Suppressor macrophage treated with lipopolysaccharide for 1 hour (primary cell): ENCODE measurements at regions not wholly inside any gene's neighbourhood (a gene's known extent, or its start where the extent isn't known, plus 50 kb on each side); places are given as distances from the start of the nearest gene placed in this dataset.
"Not testable (repeated sequence)": the region's sequence is repeated elsewhere in the genome, so short reads cannot be mapped to it uniquely, and the experiment has no call there.

Source experiments
- DNase-seq, 3 donors: peaks; one replicate each; pipeline ENCODE4 v3.0.0-alpha.2; 2020 to 2022

DNA sequence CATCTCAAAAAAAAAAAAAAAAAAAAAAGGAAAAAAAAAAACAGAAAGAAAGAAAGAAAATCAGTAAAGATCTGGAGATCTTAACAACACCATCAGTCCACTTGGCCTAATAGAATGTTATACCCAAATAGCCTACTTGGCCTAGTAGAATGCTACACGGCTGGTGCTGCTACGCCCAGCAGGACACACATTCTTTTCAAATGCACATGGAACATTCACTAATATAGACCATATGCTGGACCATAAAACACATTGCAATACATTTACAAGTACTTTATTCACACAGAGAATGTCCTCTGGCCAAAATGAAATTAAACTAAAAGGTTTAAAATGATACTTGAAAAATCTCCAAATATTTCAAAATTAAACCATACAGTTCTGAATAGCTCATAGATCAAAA lies 80.0 kb upstream of the TNFAIP3 start:
- DNase-seq = no peak

DNA sequence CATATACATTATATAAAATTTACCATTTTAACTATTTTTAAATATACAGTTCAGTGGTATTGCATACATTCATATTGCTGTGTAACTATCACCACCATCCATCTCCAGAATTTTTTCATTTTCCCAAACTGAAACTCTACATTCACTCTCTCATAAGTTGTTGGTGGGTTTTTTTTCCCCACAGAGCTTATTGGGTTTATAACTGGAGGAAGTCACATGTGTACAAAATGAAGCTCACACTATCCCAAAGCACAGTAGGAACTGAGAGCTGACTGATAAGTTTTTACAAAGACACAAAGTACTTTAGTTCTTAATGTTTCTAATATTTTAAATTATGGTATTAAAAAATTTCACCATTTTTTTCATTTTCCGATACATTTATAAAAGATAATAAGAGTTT lies 78.8 kb upstream of the TNFAIP3 start:
- no peak for DNase-seq

DNA sequence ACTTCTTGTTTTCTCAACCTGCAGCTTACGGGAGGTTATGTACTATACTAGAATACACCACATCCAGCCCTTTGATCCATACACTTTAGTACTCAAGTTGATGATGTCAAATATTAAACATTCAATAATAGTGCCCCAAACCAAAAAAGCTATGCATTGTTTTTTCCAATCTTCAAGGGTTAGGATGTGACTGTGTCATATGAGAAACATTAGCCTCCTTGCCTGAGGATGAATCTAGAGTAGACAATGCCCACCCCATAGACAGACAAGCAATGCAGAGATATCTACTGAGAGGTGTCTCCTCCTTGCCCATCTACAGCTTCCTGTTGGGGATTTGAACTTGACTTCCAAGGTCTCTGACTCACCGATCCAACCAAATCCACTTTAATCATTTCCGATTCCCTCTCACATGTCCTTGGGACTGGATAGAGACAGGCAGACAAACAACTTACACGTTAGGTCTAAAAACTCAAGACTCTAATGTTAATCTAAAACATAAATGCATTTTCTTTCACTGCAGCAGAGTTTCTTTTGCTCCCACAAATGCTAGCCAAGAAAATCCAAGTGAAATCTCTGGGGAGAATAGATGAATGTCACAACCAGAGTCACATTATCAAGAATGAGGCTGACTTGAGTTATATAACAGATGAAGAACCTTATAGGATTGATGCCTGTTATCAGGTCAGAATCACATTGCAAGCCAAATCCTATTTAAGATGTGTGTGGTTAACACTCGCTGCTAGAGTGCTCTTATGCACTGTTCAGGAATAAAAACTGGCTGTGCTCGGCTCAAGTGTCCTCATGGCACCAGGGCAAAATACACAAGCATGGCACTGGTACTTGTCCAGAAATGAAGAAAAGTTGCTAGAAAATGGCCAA lies 75.5 kb upstream of the TNFAIP3 start:
- DNase-seq = no peak

DNA sequence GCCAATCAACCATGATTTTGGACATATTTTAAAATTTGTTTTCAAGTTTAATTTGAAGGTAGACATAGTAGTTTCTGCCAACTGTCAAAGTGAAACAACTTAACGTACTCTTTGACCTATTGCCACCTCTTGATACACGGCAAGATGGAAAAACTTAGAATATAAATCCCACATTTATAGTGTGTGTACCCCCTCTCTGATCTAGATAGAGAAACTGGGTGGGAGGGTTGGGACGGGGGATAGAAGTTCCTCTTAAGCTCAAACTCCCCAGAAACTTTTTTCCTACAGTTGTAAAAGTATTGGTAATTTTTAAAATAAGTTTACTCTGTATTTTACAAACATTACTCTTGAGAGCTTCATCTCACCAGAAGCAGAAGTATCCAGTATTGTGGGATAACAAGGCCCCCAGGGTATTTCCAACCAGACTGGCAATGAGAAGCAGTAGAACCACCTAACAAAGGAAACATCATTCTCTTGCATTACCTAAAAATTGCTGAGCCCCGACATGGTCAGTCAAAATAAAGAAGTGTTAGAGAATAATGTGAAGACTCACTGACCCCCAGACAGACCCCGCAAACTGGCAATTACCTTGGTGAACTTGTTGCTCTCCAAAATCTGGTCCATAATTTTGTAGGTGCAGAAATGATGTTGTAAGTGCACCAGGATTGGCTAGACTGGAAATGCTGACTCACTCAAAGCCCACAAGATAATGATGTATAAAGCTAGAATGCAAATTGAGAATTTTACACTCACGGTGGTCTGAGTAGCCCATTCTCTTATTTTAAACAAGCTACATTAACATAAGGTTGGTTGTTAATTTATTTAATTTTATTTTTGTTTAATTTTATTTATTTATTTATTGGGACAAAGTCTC lies 74.7 kb upstream of the TNFAIP3 start:
- peak; percentile 62 to 71 (median 64) for DNase-seq

DNA sequence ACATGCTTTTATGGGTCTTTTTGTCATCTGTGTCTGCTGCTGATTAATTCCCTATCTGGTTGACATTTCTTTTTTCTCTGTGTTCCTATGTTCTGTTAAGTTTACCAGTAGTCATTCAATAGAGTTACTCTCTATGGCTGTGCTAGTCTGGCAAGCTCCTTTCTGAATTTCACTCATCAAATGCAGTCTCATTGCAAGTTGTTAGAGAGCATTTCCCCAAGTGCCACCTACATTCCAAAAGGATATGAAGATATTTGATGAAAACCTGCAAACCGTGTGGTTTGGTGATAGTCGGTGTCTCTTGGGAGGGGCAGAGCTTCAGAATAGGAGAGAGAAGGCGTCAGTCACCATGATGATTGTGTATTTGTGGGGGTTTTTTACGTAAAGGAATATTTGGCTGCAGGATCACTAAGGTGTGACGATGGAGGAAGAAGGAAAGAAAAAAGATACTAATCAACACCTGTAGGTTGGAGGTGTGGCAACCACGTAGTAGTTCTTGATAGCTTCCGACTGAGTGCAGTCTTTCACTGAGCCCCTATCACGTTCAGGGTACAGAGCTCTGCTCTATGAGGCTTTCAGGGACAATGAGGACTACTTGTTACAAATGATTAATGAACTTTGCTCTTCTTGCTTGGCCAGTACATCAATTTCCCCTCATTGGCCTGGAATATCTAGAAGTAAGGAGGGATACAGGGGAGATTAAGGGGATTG lies 73.1 kb upstream of the TNFAIP3 start:
- DNase-seq = no peak

DNA sequence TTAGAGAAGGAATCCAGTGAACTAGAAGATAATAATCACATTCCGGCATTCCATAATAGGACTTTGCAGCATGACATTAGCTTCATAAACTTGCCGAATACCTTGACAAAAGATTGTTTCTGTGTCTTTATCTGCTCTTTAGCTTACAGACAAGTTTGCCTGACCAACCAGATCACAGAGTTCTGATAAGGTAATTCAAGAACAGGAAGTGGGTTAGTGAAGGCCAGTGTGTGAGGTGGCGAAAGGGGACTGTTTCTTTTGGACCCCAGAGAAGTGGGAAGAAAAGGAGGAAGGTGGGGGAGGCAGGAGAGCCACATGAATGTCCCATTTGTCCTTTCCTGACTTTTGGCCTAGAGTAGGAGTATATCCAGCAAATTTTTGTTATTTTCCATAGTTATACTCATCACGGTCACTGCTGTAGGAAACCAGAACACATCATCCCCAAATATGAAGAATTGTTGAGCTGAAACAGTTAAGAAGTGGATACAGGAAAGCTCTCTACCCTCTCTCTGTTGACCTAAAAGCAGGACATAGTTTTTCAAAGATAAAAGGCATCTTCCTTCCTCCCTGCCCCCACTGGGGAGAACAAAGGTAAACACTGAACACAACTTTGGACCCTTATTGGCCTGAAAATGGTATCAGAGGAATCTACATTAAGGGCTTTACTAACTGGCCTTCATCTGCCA lies 72.4 kb upstream of the TNFAIP3 start:
- peak; percentile 55 to 62 (median 58) for DNase-seq

DNA sequence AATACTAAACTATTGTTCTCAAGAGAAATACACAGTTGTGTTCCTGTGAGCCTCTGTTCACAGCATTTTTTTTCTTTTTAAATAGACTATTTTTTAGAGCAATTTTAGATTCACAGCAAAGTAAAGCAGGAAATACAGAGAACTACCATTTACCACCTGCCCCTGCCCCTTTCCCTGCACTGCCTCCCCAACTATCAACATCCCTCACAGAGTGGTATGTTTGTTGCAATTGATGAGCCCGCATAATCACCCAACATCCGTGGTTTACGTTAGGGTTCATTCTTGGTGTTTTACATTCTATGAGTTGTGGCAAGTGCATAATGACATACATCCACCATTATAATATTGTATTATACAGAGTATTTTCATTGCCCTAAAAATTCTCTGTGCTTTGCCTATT lies 71.6 kb upstream of the TNFAIP3 start:
- DNase-seq = no peak

DNA sequence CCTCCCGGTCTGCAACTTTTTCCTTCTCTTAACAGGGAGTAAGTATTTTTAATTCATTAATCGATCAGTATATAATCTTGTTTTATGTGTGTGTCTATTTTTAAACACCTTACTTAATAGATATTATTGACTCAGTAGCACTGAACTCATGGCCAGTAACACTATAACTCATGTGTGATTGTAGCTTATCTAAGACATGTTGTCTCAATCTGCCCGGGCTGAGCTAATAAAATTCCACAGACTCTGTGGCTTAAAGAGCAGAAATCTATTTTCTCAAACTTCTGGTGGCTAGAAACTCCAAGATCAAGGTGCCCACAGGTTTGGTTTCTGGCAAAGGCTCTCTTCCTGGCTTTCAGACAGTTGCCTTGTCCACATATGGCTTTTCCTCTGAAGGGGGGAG lies 68.8 kb upstream of the TNFAIP3 start:
- no peak for DNase-seq

DNA sequence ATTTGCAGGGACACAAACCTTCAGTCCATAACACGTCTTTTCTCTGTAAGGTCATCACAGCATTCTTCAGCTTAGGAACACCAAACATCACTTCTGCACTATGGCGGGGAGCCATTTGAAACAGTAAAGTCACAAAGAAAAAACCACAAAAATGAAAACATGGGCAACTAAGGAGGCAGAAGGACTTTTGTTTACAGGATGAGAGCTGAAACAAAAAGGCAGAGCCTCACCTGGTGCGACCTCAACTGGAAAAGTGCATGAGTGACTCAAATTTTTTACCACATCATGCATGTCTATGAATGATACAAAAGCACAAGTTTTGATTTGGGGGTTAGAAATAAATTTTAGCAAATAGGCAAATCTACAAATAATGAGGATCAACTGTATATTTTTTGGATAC lies 68.2 kb upstream of the TNFAIP3 start:
- DNase-seq = no peak

DNA sequence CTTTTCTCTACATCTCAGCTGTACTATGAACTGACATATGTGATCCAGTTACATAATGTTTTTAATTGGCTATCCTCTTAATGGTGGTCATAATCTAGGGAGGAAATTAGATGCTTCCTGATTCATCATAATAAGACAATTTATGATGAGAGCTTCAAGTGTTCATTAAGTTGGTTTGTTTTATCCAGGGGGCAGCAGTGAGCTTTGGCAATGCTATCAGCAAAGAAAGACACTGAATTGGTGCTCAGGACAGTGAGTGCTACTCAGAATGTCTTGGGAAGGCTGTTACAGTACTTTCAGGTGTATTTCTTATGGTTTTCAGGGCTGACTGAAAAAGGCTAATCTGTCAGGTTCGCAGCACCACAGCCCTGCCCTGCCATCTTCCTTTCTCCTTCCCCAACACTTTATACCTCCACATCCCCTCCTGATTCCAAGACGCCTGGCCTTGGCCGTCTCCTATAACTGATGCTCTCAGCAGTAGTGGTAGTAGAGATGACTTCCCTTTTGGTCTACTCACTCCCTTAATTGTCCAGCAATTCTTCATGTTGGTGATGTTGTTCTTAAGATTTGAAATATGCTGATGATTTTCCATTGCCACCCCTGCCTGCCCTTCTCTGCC lies 67.0 kb upstream of the TNFAIP3 start:
- DNase-seq = peak; percentile 77 to 85 (median 83)

DNA sequence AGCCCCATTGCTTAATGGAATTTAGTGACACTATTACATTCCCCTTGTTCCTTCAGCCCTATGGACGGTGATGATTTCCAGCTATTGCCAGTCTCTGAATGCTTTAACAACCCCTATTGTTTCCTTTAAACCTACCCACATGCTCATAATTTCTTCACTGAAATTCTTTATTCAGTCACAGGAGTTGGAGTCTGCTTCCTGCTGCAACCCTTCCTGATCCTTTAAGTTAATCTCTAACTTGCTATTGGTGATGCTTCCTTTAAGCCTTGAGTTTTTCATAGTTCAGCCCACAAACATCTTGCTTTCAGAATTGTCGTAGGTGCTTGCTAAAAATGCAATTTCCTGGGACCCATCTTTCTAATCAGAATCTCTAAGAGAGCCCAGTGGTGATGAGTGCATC lies 66.3 kb upstream of the TNFAIP3 start:
- DNase-seq = no peak

DNA sequence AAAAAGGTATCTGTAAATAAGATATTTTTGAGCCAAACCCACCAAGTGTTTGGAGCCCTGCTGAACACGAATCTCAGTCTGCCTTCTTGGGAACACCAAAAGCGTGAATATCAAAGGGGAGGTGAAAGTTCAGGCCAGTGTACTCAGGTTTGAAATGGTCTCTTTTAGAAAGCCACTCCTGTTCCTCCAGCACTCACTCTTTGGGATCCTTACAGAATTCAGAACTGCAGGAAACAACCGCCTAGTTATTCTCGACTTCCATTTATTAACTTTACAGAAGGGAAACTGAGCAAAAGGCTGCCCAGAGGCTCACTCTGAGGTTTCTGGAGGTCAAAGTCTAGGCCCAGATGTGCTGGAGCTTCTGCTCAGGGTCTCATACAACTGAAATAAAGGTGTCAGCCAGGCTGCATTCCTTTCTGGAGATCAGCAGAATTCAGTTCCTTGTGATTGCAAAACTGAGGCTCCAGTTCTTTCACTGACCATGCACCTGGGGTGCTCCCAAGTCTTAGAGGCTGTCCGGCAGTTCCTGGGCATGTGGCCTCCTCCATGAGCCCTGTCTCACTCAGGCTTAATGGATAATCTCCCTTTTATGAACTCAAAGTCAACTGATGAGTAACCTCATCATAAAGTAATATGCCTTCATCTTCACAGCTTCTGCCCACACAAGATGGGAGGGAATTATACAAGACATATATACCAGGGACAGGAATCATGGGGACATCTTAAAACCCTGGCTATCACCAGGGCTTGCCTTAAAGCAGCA lies 65.5 kb upstream of the TNFAIP3 start:
- DNase-seq = peak; percentile 52 to 73 (median 58)

DNA sequence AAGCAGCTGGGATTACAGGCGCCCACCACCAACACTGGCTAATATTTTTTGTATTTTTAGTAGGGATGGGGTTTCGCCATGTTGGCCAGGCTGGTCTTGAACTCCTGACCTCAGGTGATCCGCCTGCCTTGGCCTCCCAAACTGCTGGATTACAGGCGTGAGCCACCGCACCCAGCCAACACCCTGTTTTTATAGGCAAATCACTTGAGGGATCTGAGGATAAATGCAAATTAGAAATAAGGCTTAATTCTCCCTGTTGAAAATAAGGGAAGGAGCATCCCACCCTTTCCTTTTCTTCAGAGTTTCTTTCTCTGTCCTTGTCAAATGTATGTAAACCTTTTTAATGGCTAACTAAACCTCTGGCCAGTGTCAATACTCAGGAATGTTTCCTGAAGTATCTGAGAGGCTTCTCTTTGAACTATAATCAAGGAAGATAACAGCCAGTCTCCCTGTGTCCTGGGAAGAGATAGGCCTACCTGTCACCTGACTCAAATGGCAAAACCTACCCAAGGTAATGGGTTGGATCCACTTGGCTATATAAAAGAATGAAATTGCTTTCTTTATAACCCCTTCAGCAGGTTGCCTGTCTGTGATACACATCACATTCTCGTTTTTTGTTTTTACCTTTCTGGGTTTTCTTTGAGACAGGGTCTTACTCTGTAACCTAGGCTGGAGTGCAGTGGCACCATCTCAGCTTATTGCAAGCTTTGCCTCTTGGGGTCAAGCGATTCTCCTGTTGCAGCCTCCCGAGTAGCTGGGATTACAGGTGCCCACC lies 64.5 kb upstream of the TNFAIP3 start:
- DNase-seq = no peak

DNA sequence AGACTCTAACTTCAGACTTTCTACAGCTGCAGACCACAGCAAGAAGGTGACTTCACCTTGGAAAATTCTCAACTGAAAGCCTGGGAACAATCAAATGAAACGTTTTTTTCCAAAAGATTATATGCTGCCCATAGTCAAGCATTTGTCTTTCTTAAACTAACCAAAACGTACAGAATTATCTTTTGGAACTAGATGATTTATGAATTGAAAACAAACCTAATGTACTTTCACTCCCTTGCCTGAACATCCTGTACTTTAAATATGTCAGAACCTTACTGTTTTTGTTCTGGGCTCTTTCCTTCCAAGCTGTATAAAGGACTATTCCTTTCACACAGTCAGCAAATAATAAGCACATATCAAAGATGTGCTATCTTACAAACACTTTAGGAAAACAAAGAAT lies 62.4 kb upstream of the TNFAIP3 start:
- no peak for DNase-seq

DNA sequence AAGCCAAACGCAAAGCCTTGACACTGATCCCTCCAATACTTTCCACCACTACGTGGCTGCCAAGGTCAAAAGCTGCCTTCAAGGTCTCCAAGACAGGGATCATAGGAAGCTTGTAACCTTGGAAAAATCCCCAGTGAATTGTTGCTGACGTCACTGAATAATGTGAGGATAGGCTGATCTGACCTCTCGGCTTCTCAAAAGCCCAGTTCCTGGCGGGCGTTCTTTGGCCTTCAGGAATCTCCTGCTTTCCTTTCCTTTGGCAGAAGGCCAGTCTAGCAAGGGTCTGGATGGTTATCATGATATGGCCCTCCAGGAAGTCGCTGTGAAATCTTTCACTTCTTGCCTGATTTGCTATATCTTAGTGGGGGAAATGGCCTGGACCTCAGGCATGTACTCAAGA lies 61.4 kb upstream of the TNFAIP3 start:
- DNase-seq = no peak

DNA sequence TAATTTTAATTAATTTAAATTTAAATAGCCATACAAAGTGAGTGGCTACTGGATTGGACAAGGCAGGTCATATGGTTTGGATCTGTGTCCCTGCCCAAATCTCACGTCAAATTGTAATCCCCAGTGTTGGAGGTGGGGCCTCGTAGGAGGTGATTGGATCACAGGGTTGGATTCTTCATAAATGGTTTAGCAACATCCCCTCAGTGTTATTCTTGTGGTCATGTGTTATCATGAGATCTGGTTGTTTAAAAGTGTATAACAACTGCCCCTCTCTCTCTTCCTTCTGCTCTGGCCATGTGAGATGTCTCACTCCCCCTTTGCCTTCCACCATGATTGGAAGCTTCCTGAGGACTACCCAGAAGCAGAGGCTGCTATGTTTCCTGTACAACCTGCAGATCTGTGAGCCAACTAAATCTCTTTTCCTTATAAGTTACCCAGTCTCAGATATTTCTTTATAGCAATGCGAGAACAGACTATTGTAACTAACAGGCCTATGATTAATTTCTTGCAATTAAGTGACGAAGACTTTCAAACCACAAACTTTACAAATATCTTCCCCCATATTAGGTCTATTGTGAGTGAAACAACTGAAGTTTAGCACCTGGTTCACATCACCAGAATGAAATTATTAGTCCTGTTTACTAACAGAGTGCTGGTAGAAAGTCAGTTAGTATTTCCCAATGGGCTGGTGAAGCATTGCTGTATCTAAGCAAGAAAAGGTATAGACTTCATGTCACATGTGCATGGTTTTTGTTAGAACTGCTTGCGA lies 60.0 kb upstream of the TNFAIP3 start:
- no peak for DNase-seq

DNA sequence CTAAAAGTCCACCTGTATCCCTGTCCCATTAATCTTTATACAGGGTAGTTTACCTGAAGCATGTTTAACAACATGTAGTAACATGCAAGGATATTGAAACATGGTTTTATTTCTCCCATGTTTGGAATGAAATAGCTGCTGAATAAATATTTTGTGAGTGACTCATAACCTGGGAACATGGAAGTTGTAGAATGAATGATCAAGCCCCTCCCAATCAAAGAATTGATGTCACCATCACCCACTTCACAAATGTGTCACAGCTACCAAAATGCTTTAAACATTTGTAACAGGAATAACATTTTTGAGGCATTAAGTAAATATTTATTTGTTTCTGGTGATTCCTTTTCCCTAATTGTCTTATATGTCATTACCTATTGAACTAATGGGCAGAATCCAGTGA lies 58.9 kb upstream of the TNFAIP3 start:
- DNase-seq = peak; percentile 48 to 82 (median 74)

DNA sequence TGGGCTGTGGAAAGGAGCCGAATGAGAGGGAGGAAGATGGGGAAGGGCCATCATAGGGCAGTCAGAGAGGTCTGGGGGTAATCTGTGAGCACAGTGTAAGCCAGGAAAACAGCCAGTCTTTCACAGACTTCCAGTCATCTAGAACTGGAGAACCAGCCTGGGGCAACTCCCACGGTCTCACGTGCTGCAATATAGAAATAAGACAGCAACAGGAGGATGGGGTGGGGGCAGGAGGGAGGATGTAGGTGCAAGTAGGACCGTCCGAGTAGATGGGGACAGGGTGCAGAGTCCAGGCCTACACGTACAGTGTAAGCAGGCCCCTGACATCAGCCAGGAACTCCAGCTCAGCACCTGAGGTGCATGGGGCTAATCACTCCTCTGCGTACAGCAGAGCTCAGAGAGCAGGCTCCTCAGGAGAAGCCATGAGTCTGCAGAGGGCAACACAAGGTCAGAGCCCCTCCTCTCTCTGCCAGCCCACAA lies 58.2 kb upstream of the TNFAIP3 start:
- no peak for DNase-seq

DNA sequence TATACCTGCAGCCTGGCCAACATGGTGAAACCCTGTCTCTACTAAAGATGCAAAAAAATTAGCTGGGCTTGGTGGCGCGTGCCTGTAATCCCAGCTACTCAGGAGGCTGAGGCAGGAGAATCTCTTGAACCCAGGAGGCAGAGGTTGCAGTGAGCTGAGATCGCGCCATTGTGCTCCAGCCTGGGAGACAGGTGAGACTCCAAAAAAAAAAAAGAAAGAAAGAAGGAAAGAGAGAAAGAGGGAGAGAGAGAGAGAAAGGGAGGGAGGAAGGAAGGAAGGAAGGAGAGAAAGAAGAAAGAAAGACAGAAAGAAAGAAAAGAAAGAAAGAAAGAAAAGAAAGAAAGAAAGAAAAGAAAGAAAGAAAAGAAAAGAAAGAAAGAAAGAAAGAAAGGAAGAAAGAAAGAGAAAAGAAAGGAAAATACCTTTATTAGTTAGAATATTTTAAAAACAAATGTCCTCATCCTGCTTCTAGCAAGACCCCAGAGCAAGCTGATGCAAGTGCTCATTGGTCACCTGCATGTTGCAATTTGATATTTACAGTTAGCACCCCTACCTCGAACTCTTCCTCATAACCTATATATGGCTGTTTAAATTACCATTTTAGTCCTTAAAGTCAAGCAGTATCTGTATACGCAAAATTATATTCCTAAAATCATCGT lies 57.0 kb upstream of the TNFAIP3 start:
- DNase-seq = not testable (repeated sequence)
